ENCODE measurements at regions not wholly inside any gene's neighbourhood (a gene's known extent, or its start where the extent isn't known, plus 50 kb on each side); places are given as distances from the start of the nearest gene placed in this dataset.

DNA sequence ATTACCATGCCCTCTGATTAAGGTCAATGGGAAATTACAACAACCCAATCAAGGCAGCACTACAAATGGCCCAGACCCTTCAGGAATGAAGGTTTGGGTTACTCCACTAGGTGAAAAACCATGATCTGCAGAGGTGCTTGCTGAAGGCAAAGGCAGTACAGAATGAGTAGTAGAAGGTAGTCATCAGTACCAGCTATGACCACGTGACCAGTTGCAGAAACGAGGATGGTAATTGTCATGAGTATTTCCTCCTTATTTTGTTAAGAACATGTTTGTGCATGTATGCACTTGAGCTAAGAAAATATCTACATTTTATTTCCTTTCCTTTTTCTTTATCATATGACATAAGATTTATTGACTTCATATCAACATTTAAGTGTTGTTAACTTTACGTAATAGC lies 607.1 kb downstream of the KCNT2 start:
- DNase-seq, result no peak

DNA sequence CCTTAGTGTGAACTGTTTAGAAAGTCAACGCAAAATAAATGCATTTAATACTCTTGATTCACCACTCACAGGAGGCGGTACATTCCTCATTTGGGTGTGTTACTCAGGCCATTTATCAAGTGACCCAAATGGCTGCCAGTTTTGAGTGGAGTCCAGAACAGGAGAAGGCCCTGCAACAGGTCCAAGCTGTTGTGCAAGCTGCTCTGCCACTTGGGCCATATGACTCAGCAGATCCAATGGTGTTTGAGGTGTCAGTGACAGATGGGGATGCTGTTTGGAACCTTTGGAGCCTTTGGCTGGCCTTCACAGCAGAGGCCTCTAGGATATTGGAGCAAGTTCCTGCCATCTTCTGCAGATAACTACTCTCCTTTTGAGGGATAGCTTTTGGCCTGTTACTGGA lies 609.2 kb downstream of the KCNT2 start:
- DNase-seq, result no peak

DNA sequence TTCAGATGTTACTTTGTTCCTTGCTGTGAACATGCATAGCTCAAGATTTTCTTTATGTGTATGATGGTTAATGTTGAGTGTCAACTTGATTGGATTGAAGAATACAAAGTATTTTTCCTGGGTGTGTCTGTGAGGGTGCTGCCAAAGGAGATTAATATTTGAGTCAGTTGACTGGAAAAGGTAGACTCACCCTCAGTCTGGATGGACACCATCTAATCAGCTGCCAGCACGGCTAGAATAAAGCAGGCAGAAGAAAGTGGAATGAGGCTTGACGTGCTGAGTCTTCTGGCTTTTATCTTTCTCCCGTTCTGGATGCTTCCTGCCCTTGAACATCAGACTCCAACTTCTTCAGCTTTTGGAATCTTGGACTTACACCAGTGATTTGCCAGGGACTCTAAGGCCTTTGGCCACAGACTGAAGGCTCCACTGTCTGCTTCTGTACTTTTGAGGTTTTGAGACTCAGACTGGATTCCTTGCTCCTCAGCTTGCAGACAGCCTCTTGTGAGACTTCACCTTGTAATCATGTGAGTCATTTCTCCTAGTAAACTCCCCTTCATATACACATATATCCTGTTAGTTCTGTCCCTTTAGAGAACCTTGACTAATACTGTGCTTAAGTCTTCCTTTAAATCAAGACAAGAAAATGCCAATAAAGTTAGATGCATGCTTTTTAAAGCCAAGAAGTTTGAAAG lies 626.6 kb downstream of the KCNT2 start:
- no peak for DNase-seq

DNA sequence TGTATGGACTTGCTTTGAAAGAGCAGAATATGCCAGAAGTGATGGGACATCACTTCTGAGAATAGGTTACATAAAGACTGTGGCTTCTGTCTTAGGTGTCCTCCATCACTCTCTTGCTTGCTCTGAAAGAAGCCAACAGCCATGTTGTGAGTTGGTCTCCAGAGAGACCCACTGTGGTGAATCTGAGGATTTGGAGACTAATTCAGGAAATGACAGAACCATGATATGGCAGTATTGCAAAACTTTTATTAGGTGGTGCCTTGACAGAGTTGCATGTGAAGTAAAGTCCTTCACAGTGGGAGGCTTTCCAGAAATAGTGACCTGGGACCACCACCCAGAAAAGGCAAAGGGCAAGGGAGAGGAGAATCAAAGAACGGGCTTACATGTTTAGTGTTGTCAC lies 628.6 kb downstream of the KCNT2 start:
- DNase-seq, result no peak

DNA sequence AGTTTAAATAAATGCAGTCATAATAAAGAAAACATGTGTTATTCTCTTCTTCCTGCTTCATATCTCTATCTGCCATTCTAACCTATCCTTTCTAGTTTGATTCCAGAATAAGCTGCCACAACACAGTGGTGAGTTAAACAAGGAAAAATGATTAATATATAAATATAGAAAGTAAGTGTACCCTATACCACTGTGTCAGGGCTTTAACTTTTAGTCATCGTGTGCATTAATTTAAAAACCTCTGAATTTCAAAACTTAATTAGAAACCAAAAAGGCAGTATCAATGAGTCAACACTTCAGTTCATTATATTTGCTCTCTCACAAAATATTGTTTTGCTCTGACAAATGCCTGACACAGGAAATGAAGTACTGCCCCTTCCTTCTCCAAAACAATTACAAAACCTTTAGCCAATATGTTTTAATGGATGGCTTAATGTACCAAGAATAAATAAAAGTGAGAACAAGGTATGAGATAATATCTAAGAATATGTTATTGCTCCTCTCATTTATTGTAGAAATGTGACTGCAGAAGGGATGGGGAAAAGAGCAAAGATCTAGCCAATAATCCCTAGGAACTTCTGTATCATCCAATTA lies 634.8 kb downstream of the KCNT2 start:
- DNase-seq, result no peak

DNA sequence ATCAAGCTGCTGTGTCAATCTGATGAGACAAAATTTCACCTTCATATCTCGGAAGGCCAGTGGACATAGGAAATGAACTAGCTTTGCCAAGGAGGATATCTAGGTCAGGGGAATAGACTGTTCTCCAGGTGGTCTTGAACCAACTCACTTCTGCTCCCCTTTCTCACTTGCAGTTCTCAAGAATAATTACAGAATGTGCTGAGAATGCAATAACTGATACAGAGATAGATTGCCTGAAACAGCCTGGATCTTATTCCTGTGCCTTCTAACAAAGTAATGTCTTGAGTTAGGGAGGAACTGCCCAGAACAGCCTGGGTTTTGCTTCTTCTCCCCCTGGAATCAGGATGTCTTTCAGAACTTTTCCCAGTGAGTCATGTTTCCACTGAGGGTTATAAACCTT lies 636.7 kb downstream of the KCNT2 start:
- DNase-seq, result no peak

DNA sequence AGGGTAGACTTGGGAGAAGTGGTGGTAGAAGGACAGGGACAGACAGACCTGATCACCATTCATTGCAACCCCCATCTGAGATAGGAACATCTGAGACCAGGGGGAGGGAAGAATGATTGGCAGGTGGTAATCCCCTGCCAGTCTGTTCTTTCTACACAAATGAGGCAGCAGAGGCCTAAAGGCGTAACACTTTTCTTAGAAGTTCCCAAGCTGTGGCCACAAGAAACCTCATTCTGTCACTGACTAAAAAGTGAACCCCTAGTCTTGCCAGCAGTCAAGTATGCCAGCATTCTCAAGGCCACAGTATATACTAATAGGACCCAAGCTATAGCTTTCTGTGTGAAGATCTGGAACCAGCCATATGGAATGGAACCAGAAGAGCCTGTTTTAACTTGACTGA lies 638.0 kb downstream of the KCNT2 start:
- DNase-seq, result no peak

DNA sequence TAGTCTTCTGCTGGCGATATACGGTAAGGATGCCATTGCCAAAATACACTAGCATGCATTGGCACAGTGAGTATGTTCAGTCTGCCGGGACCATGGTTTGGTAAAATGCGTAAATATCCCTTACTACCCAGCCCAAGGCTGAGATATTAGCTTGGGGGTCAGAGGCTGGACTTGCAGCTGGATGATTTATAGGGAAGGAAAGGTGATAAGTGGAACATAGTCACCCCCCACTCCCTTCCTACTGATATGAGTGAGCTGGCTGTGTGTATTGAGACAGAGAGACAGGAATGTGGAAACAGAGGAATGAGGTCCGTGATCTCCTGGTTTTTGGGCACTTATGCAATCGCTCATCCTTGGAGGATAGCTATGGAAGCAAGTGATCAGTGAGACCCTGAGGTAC lies 642.8 kb downstream of the KCNT2 start:
- no peak for DNase-seq

DNA sequence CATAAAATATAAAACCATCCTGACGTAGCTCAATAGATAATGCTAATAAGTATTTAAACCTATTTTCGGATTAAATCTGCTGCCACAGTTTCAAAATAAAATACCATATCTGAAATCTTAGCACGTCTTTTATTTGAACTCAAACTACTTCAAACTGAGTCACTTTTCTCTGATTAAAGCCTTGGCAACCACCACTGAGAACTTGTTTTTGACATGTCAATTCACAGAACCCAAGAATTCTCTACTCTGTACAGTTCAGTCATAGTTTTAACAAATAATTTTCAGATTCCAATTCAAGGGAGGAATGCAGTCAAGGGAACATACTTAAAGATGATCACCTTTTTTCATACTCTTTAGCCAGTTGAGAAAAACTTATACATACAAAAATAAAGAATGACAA lies 643.2 kb downstream of the KCNT2 start:
- no peak for DNase-seq

DNA sequence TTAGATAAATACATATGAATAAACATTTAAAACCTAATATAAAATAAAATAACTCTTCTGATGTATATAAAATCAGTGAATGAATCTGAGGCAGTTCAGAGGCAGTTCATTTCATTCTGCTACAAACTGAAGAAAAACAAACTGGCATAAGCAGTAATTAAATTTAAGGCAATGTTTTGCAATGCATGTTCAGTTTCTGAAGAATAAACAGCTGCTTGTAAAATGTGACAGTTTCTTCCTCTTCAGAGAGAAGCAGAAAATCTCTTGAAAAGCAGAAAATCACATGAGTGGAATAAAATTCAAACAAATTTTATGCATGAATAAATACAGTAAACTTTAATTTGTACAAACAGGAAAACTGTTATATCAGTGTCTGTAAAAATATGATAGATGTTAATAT lies 643.7 kb downstream of the KCNT2 start:
- DNase-seq, result no peak

DNA sequence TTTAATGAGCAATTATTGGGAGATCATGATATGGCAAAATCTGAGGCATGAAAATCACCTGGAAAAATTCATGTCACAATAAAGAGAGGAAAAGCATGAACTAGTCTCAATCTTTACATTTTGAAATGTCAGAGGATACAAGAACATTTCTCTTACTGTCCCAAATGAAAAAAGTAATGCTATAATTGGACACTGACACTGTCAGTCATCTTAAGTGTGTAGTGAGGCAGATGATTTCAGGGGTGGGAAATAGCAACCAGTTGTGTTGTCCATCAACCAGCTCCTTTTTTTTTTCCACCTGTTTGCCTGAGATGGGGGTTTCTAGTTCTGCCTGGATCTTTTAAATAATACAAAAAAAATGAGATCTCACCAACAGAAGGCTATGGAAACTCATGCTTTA lies 646.2 kb downstream of the KCNT2 start:
- no peak for DNase-seq

DNA sequence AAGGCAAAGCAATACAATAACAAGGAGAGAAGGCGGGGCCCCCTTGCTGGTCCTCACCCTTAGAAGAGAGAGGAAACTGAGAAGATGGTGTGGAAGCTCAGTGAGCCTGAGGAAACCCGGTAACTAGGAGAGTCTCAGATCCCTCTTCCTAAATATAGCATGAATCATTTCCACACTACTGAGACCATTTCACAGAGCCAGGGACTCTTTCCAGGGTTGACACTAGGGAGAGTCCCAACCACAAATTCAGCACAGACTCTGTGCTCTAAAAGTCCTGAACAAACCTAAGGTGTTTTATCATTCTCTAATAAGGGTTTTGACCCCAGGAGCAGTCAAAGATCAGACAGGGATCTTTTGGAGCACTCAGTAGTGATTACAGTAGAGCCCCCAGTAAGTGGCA lies 647.7 kb downstream of the KCNT2 start:
- DNase-seq, result no peak

DNA sequence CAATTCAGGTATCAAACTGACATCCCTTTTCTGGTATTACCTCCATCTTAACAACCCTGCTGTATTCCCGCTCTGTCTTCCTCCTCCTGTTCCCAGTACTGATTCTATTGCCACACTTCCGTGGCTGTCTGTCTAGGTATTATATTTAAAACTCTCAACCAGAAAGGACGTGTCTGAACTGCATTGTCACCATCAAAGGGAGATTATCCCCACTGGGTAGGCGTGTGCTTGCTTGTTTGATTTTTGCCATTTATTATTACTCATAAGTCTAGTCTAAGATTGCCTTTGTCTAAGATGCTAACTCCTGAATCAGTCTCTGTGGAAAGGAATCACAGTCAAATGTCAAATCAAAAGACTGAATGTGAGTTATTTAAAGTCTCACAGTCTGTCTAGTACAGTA lies 650.1 kb downstream of the KCNT2 start:
- no peak for DNase-seq

DNA sequence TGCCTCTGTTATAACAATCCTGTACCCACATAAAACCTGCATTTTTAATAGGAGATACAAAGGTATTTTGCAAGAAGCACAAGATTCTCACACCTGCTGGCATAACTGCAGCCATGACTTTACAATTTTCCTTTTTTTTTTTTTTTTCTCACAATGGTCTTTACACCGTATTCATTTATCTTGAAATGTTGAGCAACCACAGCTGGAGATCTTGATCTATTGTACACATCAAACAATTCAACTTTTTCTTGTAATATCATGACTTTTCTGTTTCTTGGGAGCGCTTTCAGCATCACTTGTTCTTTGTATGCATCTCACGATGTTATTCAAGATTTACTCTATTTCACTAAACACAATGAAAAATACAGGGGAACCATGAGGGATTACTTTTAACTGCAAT lies 651.4 kb downstream of the KCNT2 start:
- DNase-seq, result no peak

DNA sequence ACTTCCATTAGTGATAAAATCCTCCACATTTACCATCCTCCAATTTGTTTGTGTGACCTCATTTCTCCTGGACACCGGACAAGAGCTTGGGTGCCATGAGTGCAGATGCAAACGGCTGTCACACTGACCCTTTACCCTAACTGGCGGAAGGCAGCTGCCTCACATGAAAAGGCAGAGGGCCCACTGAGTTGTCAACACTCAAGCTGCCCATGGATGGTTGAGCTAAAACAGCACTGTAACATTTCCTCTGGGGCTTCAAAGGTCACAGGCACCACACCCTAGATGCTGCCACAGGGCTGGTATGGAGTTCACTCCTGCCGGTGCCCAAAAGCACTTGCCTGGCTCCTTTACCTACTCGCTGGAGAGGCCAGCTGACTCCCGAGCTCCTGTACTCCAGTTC lies 653.4 kb downstream of the KCNT2 start:
- DNase-seq, result no peak

DNA sequence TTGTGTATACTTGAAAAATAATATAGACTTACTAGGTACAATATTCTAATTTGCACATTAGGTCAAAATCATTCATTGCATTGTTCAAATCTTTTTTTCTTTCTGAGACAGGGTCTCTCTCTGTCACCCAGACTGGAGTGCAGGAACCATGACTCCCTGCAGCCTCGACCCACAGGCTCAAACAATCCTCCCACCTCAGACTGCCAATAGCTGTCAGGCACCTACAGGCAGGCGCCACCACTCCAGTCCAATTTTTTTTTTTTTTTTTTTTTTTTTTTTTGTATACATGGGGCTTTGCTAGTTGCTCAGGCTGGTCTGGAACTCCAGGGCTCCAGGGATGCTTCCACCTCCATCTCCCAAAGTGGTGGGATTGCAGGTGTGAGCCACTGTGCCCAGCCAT lies 656.9 kb downstream of the KCNT2 start:
- no peak for DNase-seq

DNA sequence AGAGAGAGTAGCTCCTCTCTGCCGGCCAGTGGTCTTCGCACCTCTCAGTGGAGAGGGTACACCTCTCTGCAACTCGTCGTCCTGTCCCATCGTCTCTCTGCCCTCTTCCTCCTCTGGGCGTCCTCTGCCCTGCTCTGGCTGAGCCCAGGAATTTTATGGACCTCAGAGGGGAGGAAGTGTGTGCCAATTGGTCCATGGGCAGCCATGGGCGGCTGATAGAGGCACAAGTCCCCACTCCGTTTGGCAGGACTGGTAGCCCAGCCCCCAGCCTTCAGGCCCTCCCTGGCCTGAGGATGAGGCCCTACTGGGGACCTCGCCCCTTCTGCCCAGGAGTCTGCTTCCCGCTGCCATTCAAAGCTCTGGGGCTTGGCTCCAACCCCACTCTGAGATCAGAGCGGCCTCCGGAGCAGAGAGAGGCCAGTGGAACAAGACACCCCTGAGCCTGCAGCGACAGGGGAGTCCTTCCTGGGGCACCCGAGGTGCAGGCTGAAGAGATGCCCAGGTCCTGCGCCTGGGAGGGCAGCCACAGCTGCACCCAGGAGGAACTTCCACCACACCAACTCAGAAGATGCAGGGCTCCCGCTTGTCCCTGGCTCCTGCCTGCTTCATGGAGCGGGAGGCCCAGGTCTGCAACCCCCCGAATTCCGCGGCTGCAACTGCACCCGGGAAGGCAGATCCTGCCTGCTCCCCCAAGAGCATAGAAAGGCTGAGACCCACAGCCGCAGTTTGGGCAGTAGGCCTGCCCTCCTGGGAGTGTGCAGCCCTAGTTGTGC lies 659.9 kb downstream of the KCNT2 start:
- DNase-seq, result no peak

DNA sequence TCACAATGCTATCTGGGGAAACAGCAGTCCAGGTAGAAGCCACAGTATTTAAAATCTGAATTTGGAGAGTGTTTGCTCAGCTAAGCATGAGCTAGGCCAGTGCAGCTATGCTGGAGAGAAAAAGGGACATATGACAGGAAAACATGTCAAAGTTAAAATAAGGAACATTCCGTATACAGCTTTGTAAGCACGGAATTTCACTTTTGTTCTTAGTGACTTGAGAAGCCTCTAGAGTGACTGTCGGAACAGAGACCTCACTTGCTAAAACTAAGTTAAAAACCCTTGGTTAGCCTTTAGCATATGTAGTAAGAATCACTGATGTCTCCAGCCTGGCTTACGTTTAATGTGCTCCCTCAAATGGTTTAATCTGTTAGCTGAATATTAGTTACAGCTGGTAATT lies 661.7 kb downstream of the KCNT2 start:
- no peak for DNase-seq

DNA sequence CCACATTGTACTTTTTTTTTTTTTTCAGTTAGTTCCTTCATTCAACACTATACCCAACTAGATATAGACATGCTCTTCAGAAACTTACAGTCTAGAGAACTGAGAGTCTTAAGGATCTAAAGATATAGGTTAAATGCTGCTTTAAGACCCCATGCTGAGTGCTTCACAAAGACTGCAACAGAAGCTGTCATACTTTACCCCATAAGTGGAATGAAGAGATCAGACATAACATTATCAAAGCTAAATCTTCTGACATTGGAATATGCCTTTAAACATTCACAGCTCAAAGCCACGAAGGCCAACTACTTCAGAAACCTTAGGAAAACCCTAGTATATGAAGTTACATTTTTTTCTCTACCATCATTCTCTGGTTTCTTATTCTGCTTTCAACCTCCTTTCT lies 666.4 kb downstream of the KCNT2 start:
- DNase-seq, result no peak

DNA sequence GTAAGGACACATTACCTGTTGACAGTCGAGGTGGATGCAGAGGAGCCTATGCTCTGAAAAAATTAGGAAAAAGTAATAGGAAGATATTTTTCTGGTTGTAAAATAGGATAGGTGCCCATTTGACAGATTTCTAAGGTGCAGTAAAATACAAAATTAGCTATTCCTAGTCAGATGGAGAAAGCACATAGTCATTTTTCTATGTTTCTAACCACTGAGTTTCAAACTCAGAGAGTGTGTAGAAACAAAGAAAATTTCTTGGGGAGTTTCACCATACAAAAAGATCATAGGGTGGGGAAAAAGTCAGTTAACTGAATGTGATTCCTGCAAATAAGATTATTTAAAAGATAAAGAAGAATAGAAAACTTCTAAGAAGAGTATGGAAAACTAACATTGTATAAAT lies 666.9 kb downstream of the KCNT2 start:
- no peak for DNase-seq

DNA sequence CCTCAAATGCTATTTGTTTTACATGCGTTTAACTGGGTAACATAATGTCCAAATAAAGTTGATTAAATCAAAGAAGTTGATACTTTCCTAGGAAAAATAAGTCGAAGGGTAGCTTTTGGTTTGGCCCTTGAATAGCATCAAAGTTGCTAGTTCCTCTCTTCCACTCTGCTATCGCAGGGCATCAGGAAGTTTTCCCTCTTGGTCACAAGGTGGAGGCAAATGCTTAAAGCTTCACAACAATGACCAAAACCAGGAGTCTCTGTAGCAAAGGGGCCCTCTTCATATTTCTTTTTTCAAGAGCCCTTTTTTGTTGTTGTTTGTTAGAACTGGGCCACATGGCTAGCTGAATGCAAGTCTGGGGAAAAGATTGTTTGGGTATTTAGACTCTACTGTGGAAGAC lies 668.4 kb downstream of the KCNT2 start:
- no peak for DNase-seq

DNA sequence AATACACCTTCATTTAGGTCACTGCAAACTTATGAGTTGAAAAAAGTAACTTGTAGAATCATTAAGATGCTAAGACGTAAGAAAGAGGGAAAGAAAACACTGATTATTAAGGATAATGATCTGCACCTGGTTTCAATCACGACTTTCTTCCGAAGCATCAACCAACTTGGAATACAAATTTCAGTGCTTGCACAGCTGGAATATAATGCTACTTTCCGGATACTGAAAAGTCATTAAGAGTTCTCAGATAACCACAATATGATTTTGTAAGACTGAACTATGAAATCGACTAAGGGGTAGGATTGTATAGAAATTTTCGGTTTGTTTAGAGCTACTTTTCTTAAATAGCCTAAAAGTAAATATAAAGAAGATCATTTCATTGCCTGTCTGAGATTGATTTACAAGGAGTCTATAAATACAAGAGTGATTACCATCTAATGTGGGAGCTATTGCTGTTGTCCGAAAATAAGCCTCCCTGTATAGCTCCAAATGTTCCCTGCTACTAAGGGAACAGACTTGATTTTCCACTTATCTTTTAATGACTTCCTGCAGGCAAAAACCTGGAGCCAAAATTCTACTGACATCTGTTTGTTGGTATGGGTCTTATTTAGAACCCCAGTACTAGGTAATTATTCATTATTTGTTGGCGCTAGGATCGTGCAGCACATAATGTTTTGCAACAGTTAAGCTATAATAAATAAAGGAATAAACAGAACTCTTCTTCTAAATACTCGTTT lies 673.3 kb downstream of the KCNT2 start:
- no peak for DNase-seq

DNA sequence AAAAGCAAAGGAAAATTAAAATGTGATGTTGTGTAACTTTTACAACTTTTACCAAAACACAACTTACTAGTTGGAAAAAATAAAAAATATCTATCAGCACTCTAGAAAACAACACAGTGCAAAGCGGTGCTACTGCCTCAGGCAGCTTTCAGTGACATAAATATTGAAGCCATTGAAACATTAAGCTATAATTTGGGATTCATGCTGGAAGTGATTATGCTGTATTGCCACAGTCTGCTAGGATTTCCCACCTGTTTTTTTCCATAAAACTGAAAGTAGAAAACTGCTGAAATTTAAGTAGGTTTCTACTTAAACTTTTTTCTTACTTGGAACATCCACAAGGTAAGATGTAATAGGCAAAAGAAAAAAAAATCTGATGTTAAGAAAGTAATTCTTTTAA lies 674.4 kb downstream of the KCNT2 start:
- no peak for DNase-seq

DNA sequence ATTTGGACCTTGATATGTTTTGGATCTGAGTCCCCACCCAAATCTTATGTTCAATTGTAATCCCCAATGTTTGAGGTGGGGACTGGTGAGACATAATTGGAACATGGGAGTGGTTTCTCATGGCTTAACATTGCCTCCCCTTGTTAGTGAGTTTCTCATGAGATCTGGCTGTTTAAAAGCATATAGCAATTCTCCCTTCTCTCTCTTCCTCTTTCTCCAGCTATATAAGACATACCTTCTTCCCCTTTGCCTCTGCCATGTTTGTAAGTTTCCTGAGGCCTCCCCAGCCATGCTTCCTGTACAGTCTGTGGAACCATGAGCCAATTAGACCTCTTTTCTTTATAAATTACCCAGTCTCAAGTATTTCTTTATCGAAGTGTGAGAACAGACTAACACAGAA lies 692.4 kb downstream of the KCNT2 start:
- no peak for DNase-seq
